HEK293T (cell line): ENCODE measurements at regions not wholly inside any gene's neighbourhood (a gene's known extent, or its start where the extent isn't known, plus 50 kb on each side); places are given as distances from the start of the nearest gene placed in this dataset.

Experiments
- CTCF ChIA-PET: fragments of 350-600 bp; formaldehyde crosslinking; extraction: SDS; loops from one replicate; lab custom pipeline; 2021; ENCODE audit warnings: antibody characterized with exemption, inconsistent platforms; lab: Yijun Ruan, JAX
- POLR2A ChIA-PET: fragments of 350-600 bp; formaldehyde crosslinking; extraction: SDS; loops from one replicate; lab custom pipeline; 2020; ENCODE audit warnings: antibody characterized with exemption, inconsistent platforms; lab: Yijun Ruan, JAX
- DNase-seq: peaks from one replicate; pipeline ENCODE4 v3.0.0; 2012; ENCODE audit warnings: mixed read lengths; ENCODE audit errors: extremely low spot score
- ARNT ChIP-seq: fragments of 450-650 bp; IDR thresholded peaks from 2 replicates; pipeline ENCODE4 v1.6.1; 2017; ENCODE audit warnings: mild to moderate bottlenecking
- BHLHE40 ChIP-seq: fragments of 450-650 bp; IDR thresholded peaks from 2 replicates; pipeline ENCODE4 v1.6.1; 2016; ENCODE audit warnings: mild to moderate bottlenecking, moderate library complexity, borderline replicate concordance
- CTBP1 ChIP-seq: fragments of 450-650 bp; IDR thresholded peaks from 2 replicates; pipeline ENCODE4 v1.6.1; 2016; ENCODE audit warnings: borderline replicate concordance
- ELF4 ChIP-seq: fragments of 450-650 bp; IDR thresholded peaks from 2 replicates; pipeline ENCODE4 v1.6.1; 2017; ENCODE audit warnings: antibody characterized with exemption
- FOXA1 ChIP-seq: fragments of 450-650 bp; IDR thresholded peaks from 2 replicates; pipeline ENCODE4 v1.6.1; 2016; ENCODE audit warnings: mild to moderate bottlenecking
- FOXK2 ChIP-seq: fragments of 450-650 bp; IDR thresholded peaks from 2 replicates; pipeline ENCODE4 v1.6.1; 2016; ENCODE audit warnings: mild to moderate bottlenecking
- FOXM1 ChIP-seq: fragments of 450-650 bp; IDR thresholded peaks from 2 replicates; pipeline ENCODE4 v1.6.1; 2017; ENCODE audit warnings: mild to moderate bottlenecking, borderline replicate concordance
- HDGF ChIP-seq: fragments of 450-650 bp; IDR thresholded peaks from 2 replicates; pipeline ENCODE4 v1.6.1; 2017; ENCODE audit warnings: antibody characterized with exemption, borderline replicate concordance
- L3MBTL2 ChIP-seq: fragments of 450-650 bp; conservative IDR thresholded peaks from 2 replicates; pipeline ENCODE4 v1.6.1; 2016; ENCODE audit warnings: mild to moderate bottlenecking
- LEF1 ChIP-seq: fragments of 450-650 bp; IDR thresholded peaks from 2 replicates; pipeline ENCODE4 v1.6.1; 2017; ENCODE audit warnings: mild to moderate bottlenecking, borderline replicate concordance
- NFRKB ChIP-seq: fragments of 450-650 bp; IDR thresholded peaks from 2 replicates; pipeline ENCODE4 v1.6.1; 2016; ENCODE audit warnings: mild to moderate bottlenecking, moderate library complexity
- PKNOX1 ChIP-seq: fragments of 450-650 bp; IDR thresholded peaks from 2 replicates; pipeline ENCODE4 v1.6.1; 2016
- SP1 ChIP-seq: fragments of 450-650 bp; IDR thresholded peaks from 2 replicates; pipeline ENCODE4 v1.6.1; 2017
- SUZ12 ChIP-seq: fragments of 450-650 bp; IDR thresholded peaks from 2 replicates; pipeline ENCODE4 v1.6.1; 2016; ENCODE audit warnings: mild to moderate bottlenecking
- TARDBP ChIP-seq: fragments of 450-650 bp; IDR thresholded peaks from 2 replicates; pipeline ENCODE4 v1.6.1; 2016
- ZNF384 ChIP-seq: fragments of 450-650 bp; IDR thresholded peaks from 2 replicates; pipeline ENCODE4 v1.6.1; 2016

- no peak for TF ChIP-seq ZNF384
- no peak for TF ChIP-seq LEF1
- no peak for TF ChIP-seq ELF4
- TF ChIP-seq FOXA1, result no peak
- no peak for DNase-seq
- ChIA-PET CTCF (no interaction called here), POLR2A (no interaction called here)
Measured at GRCh38 chr4:33465565-33465964, 2745.4 kb downstream of the PCDH7 start.

DNA sequence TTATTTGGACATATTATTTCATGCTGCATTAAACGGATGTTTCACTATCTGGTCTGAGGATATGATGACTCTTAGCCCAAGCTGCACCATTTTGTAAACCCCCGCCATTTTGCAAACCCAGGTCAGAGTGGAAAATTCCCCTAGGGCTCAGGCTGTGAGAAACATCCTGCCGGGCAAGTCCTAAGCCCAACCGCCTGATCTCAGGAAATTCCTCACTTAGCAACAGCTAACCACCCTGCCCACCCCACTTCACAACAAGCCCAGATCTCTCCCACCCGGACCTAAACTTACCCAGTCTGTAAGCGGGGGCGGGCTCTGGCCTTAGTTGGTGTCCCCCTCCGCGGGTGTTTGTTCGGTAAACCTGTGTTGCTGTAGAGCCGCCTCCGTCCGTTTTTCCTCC lies 2747.1 kb downstream of the PCDH7 start:
- TF ChIP-seq NFRKB (no peak), BHLHE40 (no peak), ELF4 (no peak), SP1 (no peak), LEF1 (no peak), FOXM1 (no peak), FOXK2 (no peak), HDGF (no peak), CTBP1 (no peak), TARDBP (no peak)
- ChIA-PET CTCF (no interaction called here), POLR2A (no interaction called here)
- no peak for DNase-seq

GRCh38 chr4:33470805-33471204 lies 2750.6 kb downstream of the PCDH7 start:
- ChIA-PET POLR2A (no interaction called here), CTCF (no interaction called here)

GRCh38 chr4:33477715-33478114 lies 2757.5 kb downstream of the PCDH7 start:
- no peak for DNase-seq
- ChIA-PET CTCF (no interaction called here), POLR2A (no interaction called here)
- no peak for TF ChIP-seq ELF4
- TF ChIP-seq LEF1, result no peak
- no peak for TF ChIP-seq L3MBTL2
- no peak for TF ChIP-seq SP1
- TF ChIP-seq NFRKB, result no peak
- TF ChIP-seq ARNT, result no peak
- no peak for TF ChIP-seq FOXA1
- no peak for TF ChIP-seq FOXK2
- TF ChIP-seq CTBP1, result no peak
- no peak for TF ChIP-seq SUZ12
- TF ChIP-seq ZNF384, result no peak
- TF ChIP-seq HDGF, result no peak
- no peak for TF ChIP-seq TARDBP
- TF ChIP-seq BHLHE40, result no peak
- no peak for TF ChIP-seq FOXM1
- no peak for TF ChIP-seq PKNOX1

More at GRCh38 chr4:33470805-33471204, 2750.6 kb downstream of the PCDH7 start:
- TF ChIP-seq LEF1 (no peak), SUZ12 (no peak), FOXA1 (no peak), PKNOX1 (no peak), CTBP1 (no peak), HDGF (no peak), BHLHE40 (no peak), ARNT (no peak), FOXM1 (no peak), SP1 (no peak)
- DNase-seq, result no peak

- ChIA-PET CTCF (no interaction called here), POLR2A (no interaction called here)
- DNase-seq, result no peak
- TF ChIP-seq NFRKB, result no peak
- TF ChIP-seq PKNOX1, result no peak
- TF ChIP-seq BHLHE40, result no peak
- no peak for TF ChIP-seq FOXA1
- no peak for TF ChIP-seq FOXM1
- TF ChIP-seq HDGF, result no peak
- no peak for TF ChIP-seq ZNF384
- TF ChIP-seq ARNT, result no peak
- no peak for TF ChIP-seq SP1
- no peak for TF ChIP-seq ELF4
- no peak for TF ChIP-seq L3MBTL2
- TF ChIP-seq LEF1, result no peak
- TF ChIP-seq SUZ12, result no peak
- TF ChIP-seq TARDBP, result no peak
- TF ChIP-seq FOXK2, result no peak
- no peak for TF ChIP-seq CTBP1
Measured at GRCh38 chr4:33482773-33483172, 2761.5 kb downstream of the ARAP2 start.

DNA sequence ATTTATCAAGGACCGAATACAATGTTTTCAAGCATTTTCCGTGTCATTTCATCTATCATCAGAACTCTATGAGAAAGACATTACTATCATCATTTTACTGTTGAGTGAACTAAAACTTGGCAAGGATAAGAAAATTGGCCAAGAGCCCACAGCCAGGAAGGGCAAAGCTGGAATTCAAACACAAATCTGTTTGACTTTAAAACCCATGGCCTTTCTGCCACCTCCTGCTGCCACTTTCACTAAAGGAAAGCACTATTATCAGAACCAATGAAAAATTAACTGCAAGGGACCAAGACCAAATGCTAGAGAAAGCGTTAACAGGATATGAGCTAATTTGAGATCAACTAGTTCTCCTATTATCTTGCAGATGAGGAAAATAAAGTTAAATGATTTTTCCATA lies 2759.2 kb downstream of the ARAP2 start:
- no peak for DNase-seq
- ChIA-PET CTCF (no interaction called here), POLR2A (no interaction called here)
- TF ChIP-seq FOXA1 (no peak), L3MBTL2 (no peak), FOXM1 (no peak), SUZ12 (no peak), NFRKB (no peak), BHLHE40 (no peak), PKNOX1 (no peak), SP1 (no peak), HDGF (no peak), ZNF384 (no peak), ARNT (no peak), TARDBP (no peak), FOXK2 (no peak), CTBP1 (no peak), LEF1 (no peak), ELF4 (no peak)
